ENCODE measurements at regions not wholly inside any gene's neighbourhood (a gene's known extent, or its start where the extent isn't known, plus 50 kb on each side); places are given as distances from the start of the nearest gene placed in this dataset.

DNA sequence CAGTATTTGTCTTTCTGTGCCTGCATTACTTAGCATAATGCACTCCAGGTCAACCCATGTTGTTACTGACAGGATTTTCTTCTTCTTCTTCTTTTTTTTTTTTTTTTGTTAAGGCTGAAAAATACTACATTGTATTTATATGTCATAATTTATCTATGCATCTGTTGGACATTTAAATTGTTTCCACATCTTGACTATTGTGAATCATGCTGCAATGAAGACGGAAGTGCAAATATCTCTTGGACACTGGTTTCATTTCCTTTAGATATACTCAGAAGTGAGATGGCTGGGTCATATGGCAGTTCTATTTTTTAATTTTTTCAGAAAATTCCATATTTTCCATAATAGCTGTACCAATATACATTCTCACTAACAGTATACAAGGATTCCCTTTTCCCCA, 272.7 kb upstream of the PMFBP1 start:
- CTCF ChIA-PET, result interaction anchor here (1.1 kb wide), 1 partner anchor 24 kb away, joined by 6 read pairs; no protein-coding TSS in a partner anchor
- no peak for TF ChIP-seq CTCF (IDR thresholded peaks at IDR 0.05; ENCODE audit: unreplicated experiment)
- Mint-ChIP-seq H3K4me3 (ENCODE audit: low read depth, unreplicated experiment) (no peak overlapping the region), H3K4me1 (ENCODE audit: low read depth, unreplicated experiment) (no peaks in the 10 kb centered on the region), H3K36me3 (ENCODE audit: insufficient read depth, unreplicated experiment) (no peaks in the 10 kb centered on the region), H3K27me3 (ENCODE audit: unreplicated experiment) (no peaks in the 10 kb centered on the region), H3K9me3 (ENCODE audit: low read depth, unreplicated experiment) (peaks cover 7% of the 10 kb centered on the region), H3K27ac (ENCODE audit: unreplicated experiment) (no peak overlapping the region)
- no peak for DNase-seq
- intact Hi-C loops (cut with micrococcal nuclease; ENCODE audit: unreplicated experiment), result no loop called here
- BruUV-seq (replicated peaks), result no TSS peak

- Mint-ChIP-seq H3K27ac (ENCODE audit: unreplicated experiment) (no peak overlapping the region), H3K4me1 (ENCODE audit: low read depth, unreplicated experiment) (no peaks in the 10 kb centered on the region), H3K27me3 (ENCODE audit: unreplicated experiment) (no peaks in the 10 kb centered on the region), H3K4me3 (ENCODE audit: low read depth, unreplicated experiment) (no peak overlapping the region), H3K36me3 (ENCODE audit: insufficient read depth, unreplicated experiment) (no peaks in the 10 kb centered on the region), H3K9me3 (ENCODE audit: low read depth, unreplicated experiment) (peaks cover 7% of the 10 kb centered on the region)
- no peak for TF ChIP-seq CTCF (IDR thresholded peaks at IDR 0.05; ENCODE audit: unreplicated experiment)
- CTCF ChIA-PET, result no interaction called here
- BruUV-seq (replicated peaks), result no TSS peak
- DNase-seq, result no peak
- intact Hi-C loops (cut with micrococcal nuclease; ENCODE audit: unreplicated experiment), result no loop called here
Measured at GRCh38 chr16:72443809-72444208, 271.9 kb upstream of the PMFBP1 start.

DNA sequence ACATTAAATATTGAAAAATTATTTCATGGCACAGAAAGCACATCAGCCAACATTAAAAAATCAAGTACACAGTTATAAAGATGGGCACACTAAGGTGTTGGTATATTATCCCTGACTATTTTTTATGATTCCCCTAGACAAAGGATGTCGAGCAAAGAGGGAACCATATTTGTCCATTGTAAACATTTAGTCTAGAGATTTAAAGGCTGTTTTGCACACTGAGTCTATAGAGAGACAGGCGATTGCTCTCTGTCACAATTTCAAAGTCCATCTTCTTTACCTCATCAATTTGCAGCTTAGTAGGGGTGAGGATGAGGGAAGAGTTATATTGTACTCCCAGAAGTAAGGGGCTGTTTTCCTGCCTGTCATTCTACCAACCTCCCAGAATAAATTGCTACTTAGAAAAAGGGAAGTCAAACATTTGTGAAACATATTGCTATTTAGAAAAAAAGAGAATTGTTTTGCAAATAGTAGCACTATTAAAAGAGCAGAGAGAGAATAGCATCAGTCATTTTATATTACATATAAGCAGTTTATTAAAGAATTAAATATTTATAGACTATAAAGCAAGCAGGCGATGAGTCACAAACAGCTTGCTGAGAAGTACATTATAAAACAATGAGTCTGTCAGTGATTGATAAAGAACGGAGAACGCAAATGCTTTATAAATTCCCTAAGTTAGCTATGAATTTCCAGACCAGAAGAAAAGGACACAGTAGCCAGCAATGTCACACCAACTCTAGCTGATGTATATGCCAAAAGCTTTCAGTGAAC, 270.6 kb upstream of the PMFBP1 start:
- CTCF ChIA-PET, result no interaction called here
- BruUV-seq (replicated peaks), result no TSS peak
- Mint-ChIP-seq H3K9me3 (ENCODE audit: low read depth, unreplicated experiment) (peaks cover 3% of the 10 kb centered on the region), H3K4me1 (ENCODE audit: low read depth, unreplicated experiment) (no peaks in the 10 kb centered on the region), H3K27ac (ENCODE audit: unreplicated experiment) (no peak overlapping the region), H3K4me3 (ENCODE audit: low read depth, unreplicated experiment) (no peak overlapping the region), H3K27me3 (ENCODE audit: unreplicated experiment) (no peaks in the 10 kb centered on the region), H3K36me3 (ENCODE audit: insufficient read depth, unreplicated experiment) (no peaks in the 10 kb centered on the region)
- no peak for TF ChIP-seq CTCF (IDR thresholded peaks at IDR 0.05; ENCODE audit: unreplicated experiment)
- intact Hi-C loops (cut with micrococcal nuclease; ENCODE audit: unreplicated experiment), result no loop called here
- DNase-seq, result no peak

DNA sequence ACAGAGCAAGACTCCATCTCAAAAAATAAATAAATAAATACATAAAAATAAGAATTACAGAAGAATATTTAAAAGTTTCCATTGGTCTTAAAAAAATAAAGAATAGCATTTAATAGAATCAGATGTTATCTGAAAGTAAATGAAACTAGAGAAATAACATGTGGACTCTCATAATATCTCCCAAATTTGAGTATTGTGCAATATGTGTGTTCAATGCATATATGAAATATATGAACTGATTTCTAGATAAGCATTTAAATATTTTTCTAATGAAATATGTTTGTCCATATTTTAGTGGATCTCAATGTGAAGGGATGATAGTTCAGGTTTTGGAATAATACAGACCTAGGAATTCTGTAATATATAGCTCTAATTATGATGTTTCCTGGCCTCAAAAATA, 265.9 kb upstream of the PMFBP1 start:
- no TSS peak for BruUV-seq (replicated peaks)
- H3K27me3 Mint-ChIP-seq (ENCODE audit: unreplicated experiment), result no peaks in the 10 kb centered on the region
- no peak overlapping the region for H3K27ac Mint-ChIP-seq (ENCODE audit: unreplicated experiment)
- peaks cover 20% of the 10 kb centered on the region for H3K9me3 Mint-ChIP-seq (ENCODE audit: low read depth, unreplicated experiment)
- TF ChIP-seq CTCF (IDR thresholded peaks at IDR 0.05; ENCODE audit: unreplicated experiment), result no peak
- no peaks in the 10 kb centered on the region for H3K36me3 Mint-ChIP-seq (ENCODE audit: insufficient read depth, unreplicated experiment)
- H3K4me1 Mint-ChIP-seq (ENCODE audit: low read depth, unreplicated experiment), result no peaks in the 10 kb centered on the region
- no peak overlapping the region for H3K4me3 Mint-ChIP-seq (ENCODE audit: low read depth, unreplicated experiment)
- DNase-seq, result no peak
- CTCF ChIA-PET, result no interaction called here
- intact Hi-C loops (cut with micrococcal nuclease; ENCODE audit: unreplicated experiment), result no loop called here
